ENCODE measurements at regions not wholly inside any gene's neighbourhood (a gene's known extent, or its start where the extent isn't known, plus 50 kb on each side); places are given as distances from the start of the nearest gene placed in this dataset.

- TF ChIP-seq CTCF (IDR thresholded peaks at IDR 0.05) (no peak), POLR2A (IDR thresholded peaks at IDR 0.05) (no peak)
Measured at GRCh38 chr3:101976473-101976872, 127.2 kb downstream of the NFKBIZ start.
